Mucosa of rectum (tissue), 2 donors: ENCODE measurements at regions not wholly inside any gene's neighbourhood (a gene's known extent, or its start where the extent isn't known, plus 50 kb on each side); places are given as distances from the start of the nearest gene placed in this dataset.

Experiments
- H3K27ac ChIP-seq, 2 donors: one replicate each; pipeline ENCODE4 v1.7.0; 2013; ENCODE audit warnings: inconsistent platforms in 2 of 2, low read depth in 2 of 2, low read length in 2 of 2
- H3K27me3 ChIP-seq, 2 donors: one replicate each; pipeline ENCODE4 v1.7.0; 2013; ENCODE audit warnings: low read length in 2 of 2; ENCODE audit not compliant: control insufficient read depth in 2 of 2, insufficient read depth in 2 of 2
- H3K36me3 ChIP-seq, 2 donors: one replicate each; pipeline ENCODE4 v1.7.0; 2013; ENCODE audit warnings: low read length in 2 of 2; ENCODE audit not compliant: control insufficient read depth in 2 of 2, insufficient read depth in 2 of 2
- H3K4me1 ChIP-seq, 2 donors: one replicate each; pipeline ENCODE4 v1.7.0; 2013; ENCODE audit warnings: low read length in 2 of 2, mild to moderate bottlenecking in 1 of 2; ENCODE audit not compliant: control insufficient read depth in 2 of 2, insufficient read depth in 2 of 2
- H3K4me3 ChIP-seq, 2 donors: one replicate each; pipeline ENCODE4 v1.7.0; 2013; ENCODE audit warnings: low read length in 2 of 2
- H3K9ac ChIP-seq, 2 donors: one replicate each; pipeline ENCODE4 v1.7.0; 2013; ENCODE audit warnings: low read length in 2 of 2, low read depth in 1 of 2, mild to moderate bottlenecking in 1 of 2
- H3K9me3 ChIP-seq, 2 donors: one replicate each; pipeline ENCODE4 v1.7.0; 2013; ENCODE audit warnings: low read length in 2 of 2; ENCODE audit not compliant: control insufficient read depth in 2 of 2
- donor health status: healthy.
- donor health status: Normal muscosa, but diverticular disease.

DNA sequence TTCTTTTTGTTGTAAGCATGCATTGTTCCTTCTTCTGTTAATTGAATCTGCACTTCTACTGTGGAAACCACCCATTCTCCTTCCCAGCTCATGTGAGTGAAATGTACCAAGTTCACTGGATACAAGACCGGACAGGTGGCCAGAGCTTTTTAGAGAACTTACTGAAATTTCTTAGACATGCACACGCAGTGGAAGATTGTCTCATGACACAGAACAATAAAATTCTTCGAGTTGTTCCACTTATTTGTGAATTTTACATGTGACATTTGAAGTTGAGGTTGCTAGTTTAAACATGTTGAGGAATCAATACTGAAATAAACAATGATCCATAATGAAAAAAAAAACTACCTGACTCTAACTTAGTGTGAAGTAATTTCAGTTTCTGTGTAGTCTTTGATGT, 568.0 kb downstream of the TECRL start:
- no peaks in the 10 kb centered on the region for H3K4me1 ChIP-seq
- no peaks in the 10 kb centered on the region for H3K36me3 ChIP-seq
- no peaks in the 10 kb centered on the region for H3K27me3 ChIP-seq
- no peak overlapping the region for H3K27ac ChIP-seq
- no peak overlapping the region for H3K9ac ChIP-seq
- H3K4me3 ChIP-seq: no peak overlapping the region
- H3K9me3 ChIP-seq: no peaks in the 10 kb centered on the region

GRCh38 chr4:63831590-63832155, 577.6 kb downstream of the TECRL start:
- H3K4me3 ChIP-seq: no peak overlapping the region
- peaks cover 0 to 2% of the 10 kb centered on the region in 2 donors for H3K9me3 ChIP-seq
- H3K9ac ChIP-seq: no peak overlapping the region
- no peak overlapping the region for H3K27ac ChIP-seq
- H3K4me1 ChIP-seq: no peaks in the 10 kb centered on the region
- H3K27me3 ChIP-seq: no peaks in the 10 kb centered on the region
- no peaks in the 10 kb centered on the region for H3K36me3 ChIP-seq

- no peak overlapping the region for H3K9ac ChIP-seq
- H3K4me1 ChIP-seq: no peaks in the 10 kb centered on the region
Observed at GRCh38 chr4:63817196-63817865, 591.9 kb downstream of the TECRL start.

DNA sequence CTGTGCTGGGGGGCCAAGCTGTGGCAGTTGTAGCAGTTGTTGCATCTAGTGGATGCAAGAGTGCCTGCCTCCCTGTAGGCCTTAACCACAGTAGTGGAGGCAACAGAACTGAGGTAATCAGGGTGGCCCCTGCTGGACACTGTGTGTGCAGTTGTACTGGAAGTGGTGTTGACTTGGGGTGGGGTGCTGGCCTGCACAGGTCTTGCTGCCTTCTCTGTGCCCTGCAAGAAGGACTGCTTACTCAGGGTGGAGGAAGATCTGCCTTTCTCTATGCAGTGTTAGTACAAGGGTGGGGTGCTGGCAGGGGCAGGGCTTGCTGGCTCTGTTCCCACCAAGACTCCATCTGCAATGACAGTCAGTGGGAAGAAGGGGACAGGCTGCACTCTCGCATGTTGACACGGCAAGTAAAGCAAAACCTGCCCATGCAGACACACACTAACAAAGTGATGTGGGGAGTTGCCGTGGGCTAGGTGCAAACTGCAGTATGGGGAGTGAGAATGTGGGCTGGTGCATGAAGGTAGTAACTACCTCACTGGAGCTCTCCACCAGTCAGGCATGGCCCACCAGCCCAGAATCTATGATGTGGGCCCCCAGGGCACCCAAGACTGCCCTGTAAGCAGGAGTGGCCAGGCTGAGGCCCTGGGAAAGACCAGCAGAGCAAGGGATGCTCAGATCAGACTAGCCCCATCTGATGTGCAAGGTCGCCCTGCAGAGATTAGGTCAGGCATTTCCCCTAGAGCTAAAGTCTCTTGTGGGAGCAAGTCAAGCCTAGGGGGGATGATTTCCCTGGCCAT, 594.9 kb downstream of the TECRL start:
- Histone ChIP-seq H3K27me3 (no peaks in the 10 kb centered on the region), H3K9ac (no peak overlapping the region), H3K4me1 (no peaks in the 10 kb centered on the region), H3K36me3 (no peaks in the 10 kb centered on the region), H3K9me3 (no peaks in the 10 kb centered on the region), H3K27ac (no peak overlapping the region), H3K4me3 (no peak overlapping the region)

More at GRCh38 chr4:63817196-63817865, 591.9 kb downstream of the TECRL start:
- Histone ChIP-seq H3K27me3 (no peaks in the 10 kb centered on the region), H3K4me3 (no peak overlapping the region), H3K9me3 (no peaks in the 10 kb centered on the region), H3K36me3 (no peaks in the 10 kb centered on the region), H3K27ac (no peak overlapping the region)

DNA sequence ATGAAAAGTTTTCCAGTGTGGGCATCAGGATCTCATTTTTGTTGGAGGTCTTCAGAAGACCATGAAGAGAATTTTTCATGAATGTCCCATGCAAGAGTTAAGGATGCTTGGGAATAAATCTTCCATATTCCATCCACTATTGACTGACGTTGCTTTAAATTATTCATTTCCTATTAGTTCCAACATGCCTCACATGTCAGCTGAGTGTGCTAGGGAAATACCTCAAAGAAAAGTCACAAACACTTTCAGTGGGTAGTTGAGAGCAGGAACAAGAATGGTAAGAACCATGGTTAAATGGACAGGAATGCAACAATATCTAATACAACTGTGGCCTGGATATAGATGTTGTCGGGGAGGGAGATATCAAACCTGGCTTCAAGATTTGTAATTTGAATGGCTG, 610.1 kb downstream of the TECRL start:
- H3K27ac ChIP-seq: no peak overlapping the region
- H3K4me1 ChIP-seq: no peaks in the 10 kb centered on the region
- H3K9ac ChIP-seq: no peak overlapping the region
- H3K9me3 ChIP-seq: peaks cover 0 to 4% of the 10 kb centered on the region in 2 donors
- H3K4me3 ChIP-seq: no peak overlapping the region
- no peaks in the 10 kb centered on the region for H3K36me3 ChIP-seq
- no peaks in the 10 kb centered on the region for H3K27me3 ChIP-seq

DNA sequence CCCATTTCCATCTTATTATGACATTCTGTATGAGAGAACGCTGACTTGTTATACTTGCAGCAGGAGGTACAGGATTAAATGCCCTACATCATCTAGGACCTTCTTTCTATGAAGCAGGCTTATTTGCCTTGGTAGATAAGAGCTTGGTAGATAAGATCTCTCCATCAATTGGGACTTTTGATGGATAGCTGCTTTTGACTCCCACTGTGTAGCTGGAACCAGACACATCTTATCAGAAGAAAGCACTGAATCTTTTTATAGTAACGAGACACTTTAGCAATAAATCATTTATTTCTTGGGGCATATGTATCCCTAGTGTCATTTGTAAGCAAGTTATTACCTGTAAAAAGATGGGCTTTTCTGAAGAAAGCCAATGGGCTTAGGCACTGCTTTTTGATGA, 613.9 kb downstream of the TECRL start:
- no peak overlapping the region for H3K4me3 ChIP-seq
- no peaks in the 10 kb centered on the region for H3K4me1 ChIP-seq
- no peak overlapping the region for H3K9ac ChIP-seq
- H3K27ac ChIP-seq: no peak overlapping the region
- H3K36me3 ChIP-seq: no peaks in the 10 kb centered on the region
- H3K27me3 ChIP-seq: no peaks in the 10 kb centered on the region
- peaks cover 0 to 4% of the 10 kb centered on the region in 2 donors for H3K9me3 ChIP-seq

GRCh38 chr4:63790377-63790776, 618.9 kb downstream of the TECRL start:
- no peaks in the 10 kb centered on the region for H3K36me3 ChIP-seq
- no peak overlapping the region for H3K27ac ChIP-seq
- no peak overlapping the region for H3K4me3 ChIP-seq
- H3K9me3 ChIP-seq: no peaks in the 10 kb centered on the region
- H3K27me3 ChIP-seq: no peaks in the 10 kb centered on the region
- no peak overlapping the region for H3K9ac ChIP-seq
- H3K4me1 ChIP-seq: no peaks in the 10 kb centered on the region

- Histone ChIP-seq H3K9ac (no peak overlapping the region), H3K27me3 (no peaks in the 10 kb centered on the region), H3K4me1 (no peaks in the 10 kb centered on the region), H3K27ac (no peak overlapping the region), H3K36me3 (no peaks in the 10 kb centered on the region), H3K4me3 (no peak overlapping the region), H3K9me3 (no peaks in the 10 kb centered on the region)
Observed at GRCh38 chr4:63788271-63788670, 621.0 kb downstream of the TECRL start.

DNA sequence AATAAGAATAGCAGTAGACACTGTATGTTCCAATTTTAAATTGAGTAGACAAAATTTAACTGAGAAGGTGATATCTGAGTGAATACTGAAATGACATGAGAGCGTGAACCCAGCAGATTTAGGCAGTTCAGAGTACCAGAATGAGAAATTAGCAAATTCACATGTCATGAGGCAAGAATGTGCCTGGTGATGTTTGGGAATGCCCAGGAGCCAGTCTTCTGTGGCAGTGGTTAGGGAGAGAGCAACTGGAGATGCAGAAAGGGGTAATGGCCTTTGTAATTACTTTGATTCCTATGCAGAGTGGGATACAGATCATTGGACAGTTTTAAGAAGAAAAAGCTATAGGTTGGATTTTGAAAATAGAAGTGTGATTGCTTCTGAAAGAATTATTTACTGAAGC, 621.9 kb downstream of the TECRL start:
- Histone ChIP-seq H3K9me3 (no peaks in the 10 kb centered on the region), H3K4me3 (no peak overlapping the region), H3K27ac (no peak overlapping the region), H3K4me1 (no peaks in the 10 kb centered on the region), H3K27me3 (no peaks in the 10 kb centered on the region), H3K36me3 (no peaks in the 10 kb centered on the region), H3K9ac (no peak overlapping the region)

DNA sequence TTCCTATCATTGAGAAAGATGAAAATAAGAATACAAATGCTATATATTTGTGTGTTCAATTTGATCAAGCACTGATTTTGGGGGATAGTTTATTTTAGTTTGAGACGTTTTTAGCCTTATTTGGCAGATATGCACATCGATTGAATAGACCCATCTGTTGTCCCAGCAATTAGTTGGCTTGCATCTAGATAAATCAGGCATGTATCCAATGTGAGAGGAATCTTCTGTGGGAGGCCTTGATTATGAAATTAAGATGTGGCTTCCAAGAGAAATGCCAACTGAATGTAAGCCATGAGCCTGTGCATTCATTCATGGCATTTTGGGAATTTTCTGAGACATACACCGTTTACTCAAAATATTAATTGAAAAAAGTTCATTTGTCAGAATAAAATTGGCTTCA, 623.1 kb downstream of the TECRL start:
- no peaks in the 10 kb centered on the region for H3K9me3 ChIP-seq
- no peak overlapping the region for H3K27ac ChIP-seq
- H3K27me3 ChIP-seq: no peaks in the 10 kb centered on the region
- no peaks in the 10 kb centered on the region for H3K36me3 ChIP-seq
- no peak overlapping the region for H3K4me3 ChIP-seq
- no peaks in the 10 kb centered on the region for H3K4me1 ChIP-seq
- H3K9ac ChIP-seq: no peak overlapping the region
